NB4 (cell line): ENCODE measurements at regions not wholly inside any gene's neighbourhood (a gene's known extent, or its start where the extent isn't known, plus 50 kb on each side); places are given as distances from the start of the nearest gene placed in this dataset.

Source experiments
- DNase-seq: peaks from one replicate; pipeline ENCODE4 v3.0.0; 2010; ENCODE audit warnings: low read depth
- H3K4me3 ChIP-seq: one replicate; pipeline ENCODE4 v1.5.1; 2011; ENCODE audit warnings: mild to moderate bottlenecking, low read depth, low read length, moderate library complexity
- CTCF ChIP-seq: IDR thresholded peaks from one replicate; pipeline ENCODE4 v1.5.1; 2012; ENCODE audit warnings: low read depth, low read length
- MYC ChIP-seq: IDR thresholded peaks from 2 replicates; pipeline ENCODE4 v1.6.1; 2011; ENCODE audit warnings: low read depth, low read length
- POLR2A ChIP-seq: IDR thresholded peaks from 2 replicates; pipeline ENCODE4 v1.6.1; 2011; ENCODE audit warnings: mild to moderate bottlenecking; ENCODE audit not compliant: insufficient read length; ENCODE audit errors: extremely low read depth
- TF ChIP-seq, protein P1 (sequence below): IDR thresholded peaks from 2 replicates; pipeline ENCODE4 v1.6.1; 2011; ENCODE audit warnings: low read depth, low read length

- no peak for DNase-seq
- no peak for TF ChIP-seq MYC
- no peak for TF ChIP-seq POLR2A
- TF ChIP-seq, protein P1, sequence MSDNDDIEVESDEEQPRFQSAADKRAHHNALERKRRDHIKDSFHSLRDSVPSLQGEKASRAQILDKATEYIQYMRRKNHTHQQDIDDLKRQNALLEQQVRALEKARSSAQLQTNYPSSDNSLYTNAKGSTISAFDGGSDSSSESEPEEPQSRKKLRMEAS: no peak
- no peak for TF ChIP-seq CTCF
- no peak overlapping the region for H3K4me3 ChIP-seq
Observed at GRCh38 chr18:55086906-55087305, 127.6 kb upstream of the CCDC68 start.

DNA sequence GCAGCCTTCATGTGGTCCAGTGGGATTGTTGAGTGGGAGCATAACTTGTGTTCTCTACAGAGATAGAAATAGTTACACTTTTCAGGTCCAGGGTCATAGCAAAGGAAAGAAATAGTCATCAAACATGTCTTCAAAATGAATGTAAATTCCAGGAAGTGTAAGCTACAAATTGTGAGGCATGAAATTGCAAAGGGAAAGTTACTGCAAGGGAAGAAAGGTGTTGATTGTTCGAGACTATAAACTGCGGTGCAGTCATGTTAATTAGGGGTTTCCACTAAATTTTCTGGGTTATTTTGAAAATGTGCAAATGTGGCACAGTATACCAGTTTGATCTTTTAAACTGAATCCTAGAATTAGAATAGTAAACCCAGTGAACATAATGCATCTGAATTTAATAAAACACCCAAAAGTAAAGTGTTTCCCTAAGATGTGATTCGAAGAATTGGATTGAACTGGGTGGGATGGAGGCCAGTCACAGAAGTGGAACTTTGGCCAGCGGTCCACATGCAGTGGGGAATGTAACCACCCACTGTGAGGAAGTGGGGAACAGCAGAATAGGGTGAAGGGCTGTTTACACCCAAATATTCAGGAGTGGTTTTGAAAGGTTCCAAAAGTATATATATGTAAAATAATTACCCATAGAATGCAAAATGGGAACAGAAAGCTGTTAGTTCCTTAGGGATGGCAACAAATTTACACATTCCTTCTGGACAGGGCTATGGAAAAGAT, 126.5 kb upstream of the CCDC68 start:
- no peak for DNase-seq
- TF ChIP-seq POLR2A (no peak), CTCF (no peak)
- TF ChIP-seq, protein P1: no peak
- H3K4me3 ChIP-seq: no peak overlapping the region

GRCh38 chr18:55084550-55084949, 125.3 kb upstream of the CCDC68 start:
- DNase-seq: no peak
- no peak for TF ChIP-seq CTCF
- TF ChIP-seq, protein P1: no peak
- TF ChIP-seq MYC: no peak
- no peak for TF ChIP-seq POLR2A
- no peak overlapping the region for H3K4me3 ChIP-seq

DNA sequence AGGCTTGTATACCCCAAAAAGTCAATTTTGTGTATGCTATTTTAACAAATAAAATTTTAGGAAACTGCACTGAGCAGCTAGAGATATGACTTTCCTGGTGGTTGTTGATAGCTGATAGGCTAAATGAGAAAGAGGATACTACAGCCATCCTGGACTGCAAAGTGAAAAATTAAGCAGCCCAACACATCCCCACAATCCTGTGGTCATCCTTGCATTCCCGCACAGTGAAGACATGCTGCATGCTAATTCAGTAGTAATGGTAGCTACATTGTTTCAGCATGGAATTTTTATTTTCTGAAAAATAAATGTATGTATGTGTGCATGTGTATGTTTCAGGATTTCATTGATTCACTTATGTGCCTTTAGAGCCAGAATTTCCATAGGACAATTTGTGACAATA, 124.2 kb upstream of the CCDC68 start:
- TF ChIP-seq MYC: no peak
- no peak for TF ChIP-seq CTCF
- TF ChIP-seq, protein P1: no peak
- no peak for TF ChIP-seq POLR2A
- no peak for DNase-seq
- no peak overlapping the region for H3K4me3 ChIP-seq

- no peak for DNase-seq
- no peak overlapping the region for H3K4me3 ChIP-seq
- TF ChIP-seq MYC (no peak), CTCF (no peak), POLR2A (no peak)
- TF ChIP-seq, protein P1: no peak
Observed at GRCh38 chr18:55079481-55080355, 120.5 kb upstream of the CCDC68 start.
